Neural progenitor cell (in vitro differentiated cells): ENCODE measurements at regions not wholly inside any gene's neighbourhood (a gene's known extent, or its start where the extent isn't known, plus 50 kb on each side); places are given as distances from the start of the nearest gene placed in this dataset.

ENCODE experiments used
- CTCF ChIP-seq: fragments of 200-600 bp; sonication (generic); IDR thresholded peaks from 2 replicates; pipeline ENCODE4 v1.5.1; 2017; ENCODE audit warnings: antibody characterized with exemption, mild to moderate bottlenecking
- EZH2 ChIP-seq: fragments of 200-600 bp; sonication (generic); IDR thresholded peaks from 2 replicates; pipeline ENCODE4 v1.6.1; 2017; ENCODE audit warnings: antibody characterized with exemption, mild to moderate bottlenecking, moderate library complexity

- TF ChIP-seq CTCF: no peak
- no peak for TF ChIP-seq EZH2
Measured at GRCh38 chr9:108394726-108395125, 461.1 kb downstream of the ACTL7B start.
